ENCODE measurements at regions not wholly inside any gene's neighbourhood (a gene's known extent, or its start where the extent isn't known, plus 50 kb on each side); places are given as distances from the start of the nearest gene placed in this dataset.
"Not testable (repeated sequence)": the region's sequence is repeated elsewhere in the genome, so short reads cannot be mapped to it uniquely, and the experiment has no call there.

DNA sequence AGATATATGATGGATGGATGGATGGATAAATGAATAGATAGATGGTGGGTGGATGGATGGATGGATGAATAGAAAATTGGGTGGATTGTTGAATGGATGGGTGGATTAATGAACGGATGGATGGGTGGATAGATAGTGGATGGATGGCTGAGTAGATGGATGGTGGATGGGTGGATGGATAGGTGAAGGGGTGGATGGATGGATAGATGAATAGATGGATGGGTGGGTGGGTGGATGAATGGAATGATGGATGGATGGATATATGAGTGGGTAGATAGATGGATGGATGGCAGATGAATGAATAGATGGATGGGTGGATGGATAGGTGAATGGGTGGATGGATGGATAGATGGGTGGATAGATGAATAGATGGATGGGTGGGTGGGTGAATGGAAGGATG, 80.7 kb upstream of the NEDD9 start:
- DNase-seq (ENCODE audit: low read depth): no peak
- Histone ChIP-seq H3K27me3 (ENCODE audit: control insufficient read depth, insufficient read depth, low read length) (no peaks in the 10 kb centered on the region), H3K36me3 (ENCODE audit: control insufficient read depth, insufficient read depth, low read length) (no peaks in the 10 kb centered on the region), H3K4me3 (ENCODE audit: low read depth, low read length) (no peak overlapping the region)
- TF ChIP-seq, protein P1, sequence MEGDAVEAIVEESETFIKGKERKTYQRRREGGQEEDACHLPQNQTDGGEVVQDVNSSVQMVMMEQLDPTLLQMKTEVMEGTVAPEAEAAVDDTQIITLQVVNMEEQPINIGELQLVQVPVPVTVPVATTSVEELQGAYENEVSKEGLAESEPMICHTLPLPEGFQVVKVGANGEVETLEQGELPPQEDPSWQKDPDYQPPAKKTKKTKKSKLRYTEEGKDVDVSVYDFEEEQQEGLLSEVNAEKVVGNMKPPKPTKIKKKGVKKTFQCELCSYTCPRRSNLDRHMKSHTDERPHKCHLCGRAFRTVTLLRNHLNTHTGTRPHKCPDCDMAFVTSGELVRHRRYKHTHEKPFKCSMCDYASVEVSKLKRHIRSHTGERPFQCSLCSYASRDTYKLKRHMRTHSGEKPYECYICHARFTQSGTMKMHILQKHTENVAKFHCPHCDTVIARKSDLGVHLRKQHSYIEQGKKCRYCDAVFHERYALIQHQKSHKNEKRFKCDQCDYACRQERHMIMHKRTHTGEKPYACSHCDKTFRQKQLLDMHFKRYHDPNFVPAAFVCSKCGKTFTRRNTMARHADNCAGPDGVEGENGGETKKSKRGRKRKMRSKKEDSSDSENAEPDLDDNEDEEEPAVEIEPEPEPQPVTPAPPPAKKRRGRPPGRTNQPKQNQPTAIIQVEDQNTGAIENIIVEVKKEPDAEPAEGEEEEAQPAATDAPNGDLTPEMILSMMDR (IDR thresholded peaks at IDR 0.05; ENCODE audit: insufficient read depth, low read length, poor library complexity, severe bottlenecking): no peak

DNA sequence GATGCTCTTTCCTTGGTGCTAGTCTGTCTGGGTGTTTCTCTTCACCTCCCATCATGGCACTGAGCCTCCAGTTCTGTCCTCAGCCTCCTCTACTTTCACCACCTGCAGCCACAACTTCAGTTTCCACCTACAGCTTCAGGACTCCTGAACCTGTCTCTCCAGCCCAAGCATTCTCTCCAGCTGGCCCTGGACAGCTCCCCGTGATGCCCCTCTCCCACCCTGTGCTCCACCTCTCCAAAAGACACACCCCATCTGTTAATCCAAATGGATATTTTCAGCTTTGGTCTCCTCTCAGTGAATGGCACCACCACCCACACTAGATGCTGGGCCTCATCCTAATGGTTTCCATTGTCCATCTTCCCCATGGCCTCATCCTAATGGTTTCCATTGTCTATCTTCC, 79.5 kb upstream of the NEDD9 start:
- TF ChIP-seq, protein P1 (IDR thresholded peaks at IDR 0.05; ENCODE audit: insufficient read depth, low read length, poor library complexity, severe bottlenecking): no peak
- Histone ChIP-seq H3K27me3 (ENCODE audit: control insufficient read depth, insufficient read depth, low read length) (no peaks in the 10 kb centered on the region), H3K36me3 (ENCODE audit: control insufficient read depth, insufficient read depth, low read length) (no peaks in the 10 kb centered on the region), H3K4me3 (ENCODE audit: low read depth, low read length) (no peak overlapping the region)
- no peak for DNase-seq (ENCODE audit: low read depth)

DNA sequence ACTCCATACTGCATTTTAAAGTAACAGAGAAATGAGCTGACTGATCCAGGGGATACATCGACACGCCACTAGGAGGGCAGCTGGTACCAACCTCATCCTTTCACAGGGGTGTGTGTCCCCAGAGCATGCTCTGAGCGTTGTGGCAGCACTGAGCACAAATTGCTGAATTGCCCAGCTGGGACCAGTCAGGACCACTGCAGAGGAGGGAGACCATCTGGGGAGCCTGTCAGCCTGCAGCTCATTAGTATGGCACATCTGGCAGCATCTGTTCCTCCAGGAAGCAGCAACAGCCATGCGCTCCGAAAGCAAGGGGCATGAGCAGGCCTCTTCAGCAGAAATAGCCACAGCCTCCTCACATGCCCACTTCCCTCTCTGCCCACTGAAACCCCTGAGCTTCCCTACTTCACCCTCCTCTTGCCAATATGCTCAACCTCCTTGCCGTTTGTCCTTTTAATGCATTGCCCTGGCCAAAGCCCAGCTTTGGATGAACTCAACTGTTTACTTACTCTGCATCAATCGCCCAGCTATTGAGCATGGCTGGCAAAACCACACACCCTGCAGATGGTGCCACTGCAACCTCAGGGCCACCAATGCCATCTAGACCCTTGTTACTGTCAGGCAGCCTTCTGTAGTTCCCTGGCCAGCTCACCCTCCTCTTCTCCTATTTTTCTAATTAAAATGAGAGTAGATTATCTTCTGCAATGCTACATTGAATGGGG, 77.6 kb upstream of the NEDD9 start:
- DNase-seq (ENCODE audit: low read depth): no peak
- no peaks in the 10 kb centered on the region for H3K27me3 ChIP-seq (ENCODE audit: control insufficient read depth, insufficient read depth, low read length)
- no peak overlapping the region for H3K4me3 ChIP-seq (ENCODE audit: low read depth, low read length)
- no peaks in the 10 kb centered on the region for H3K36me3 ChIP-seq (ENCODE audit: control insufficient read depth, insufficient read depth, low read length)
- TF ChIP-seq, protein P1 (IDR thresholded peaks at IDR 0.05; ENCODE audit: insufficient read depth, low read length, poor library complexity, severe bottlenecking): no peak

DNA sequence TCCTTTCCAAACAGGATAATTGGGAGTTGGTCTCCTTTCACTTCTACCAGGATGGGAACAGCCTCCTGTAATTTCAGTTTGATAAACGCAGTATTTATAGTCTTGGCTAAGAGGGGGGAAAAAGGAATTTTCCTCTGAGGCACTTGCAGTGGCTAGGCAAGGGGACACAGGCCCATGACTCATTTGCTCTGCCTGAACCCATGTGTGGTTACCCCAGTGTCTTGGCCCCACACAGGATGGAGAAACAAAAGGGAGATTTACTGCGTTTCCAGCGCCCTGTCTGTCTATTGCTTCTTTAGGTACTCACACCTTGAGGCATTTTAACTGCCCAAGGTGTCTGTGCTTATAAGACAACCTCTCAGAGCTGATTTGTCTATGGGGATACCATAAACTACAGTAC, 74.8 kb upstream of the NEDD9 start:
- TF ChIP-seq, protein P1 (IDR thresholded peaks at IDR 0.05; ENCODE audit: insufficient read depth, low read length, poor library complexity, severe bottlenecking): no peak
- no peak overlapping the region for H3K4me3 ChIP-seq (ENCODE audit: low read depth, low read length)
- DNase-seq (ENCODE audit: low read depth): no peak
- H3K27me3 ChIP-seq (ENCODE audit: control insufficient read depth, insufficient read depth, low read length): no peaks in the 10 kb centered on the region
- H3K36me3 ChIP-seq (ENCODE audit: control insufficient read depth, insufficient read depth, low read length): no peaks in the 10 kb centered on the region

DNA sequence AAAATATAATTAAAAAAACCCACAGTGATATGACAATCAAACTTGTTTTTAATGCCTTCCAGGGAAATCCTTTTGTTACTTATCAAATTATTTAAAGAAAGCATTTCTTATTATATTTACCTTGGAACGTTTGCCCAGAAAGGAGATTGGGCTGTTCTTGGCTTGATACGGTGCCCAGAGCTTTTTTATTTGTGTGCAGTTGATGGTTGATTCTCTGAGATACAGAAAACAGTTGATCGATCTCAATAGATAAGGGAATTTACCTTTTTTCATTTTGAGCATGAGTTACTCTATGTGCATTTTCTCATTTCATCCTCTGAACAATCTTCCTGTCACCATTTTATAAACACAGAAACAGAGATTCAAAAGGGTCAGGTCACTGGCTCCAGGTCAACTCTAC, 72.5 kb upstream of the NEDD9 start:
- TF ChIP-seq, protein P1 (IDR thresholded peaks at IDR 0.05; ENCODE audit: insufficient read depth, low read length, poor library complexity, severe bottlenecking): no peak
- Histone ChIP-seq H3K4me3 (ENCODE audit: low read depth, low read length) (no peak overlapping the region), H3K36me3 (ENCODE audit: control insufficient read depth, insufficient read depth, low read length) (no peaks in the 10 kb centered on the region), H3K27me3 (ENCODE audit: control insufficient read depth, insufficient read depth, low read length) (no peaks in the 10 kb centered on the region)
- no peak for DNase-seq (ENCODE audit: low read depth)

DNA sequence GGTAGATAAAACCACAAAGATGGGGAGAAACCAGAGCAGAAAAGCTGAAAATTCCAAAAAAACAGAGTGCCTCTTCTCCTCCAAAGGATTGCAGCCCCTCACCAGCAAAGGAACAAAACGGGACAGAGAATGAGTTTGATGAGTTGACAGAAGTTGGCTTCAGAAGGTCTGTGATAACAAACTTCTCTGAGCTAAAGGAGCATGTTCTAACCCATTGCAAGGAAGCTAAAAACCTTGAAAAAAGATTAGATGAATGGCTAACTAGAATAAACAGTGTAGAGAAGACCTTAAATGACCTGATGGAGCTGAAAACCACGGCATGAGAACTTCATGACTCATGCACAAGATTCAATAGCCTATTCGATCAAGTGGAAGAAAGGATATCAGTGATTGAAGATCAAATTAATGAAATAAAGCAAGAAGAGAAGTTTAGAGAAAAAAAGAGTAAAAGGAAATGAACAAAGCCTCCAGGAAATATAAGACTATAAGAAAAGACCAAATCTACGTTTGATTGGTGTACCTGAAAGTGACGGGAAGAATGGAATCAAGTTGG, 67.5 kb upstream of the NEDD9 start:
- not testable (repeated sequence) for H3K4me3 ChIP-seq (ENCODE audit: low read depth, low read length); H3K27me3 ChIP-seq (ENCODE audit: control insufficient read depth, insufficient read depth, low read length); H3K36me3 ChIP-seq (ENCODE audit: control insufficient read depth, insufficient read depth, low read length); DNase-seq (ENCODE audit: low read depth)

DNA sequence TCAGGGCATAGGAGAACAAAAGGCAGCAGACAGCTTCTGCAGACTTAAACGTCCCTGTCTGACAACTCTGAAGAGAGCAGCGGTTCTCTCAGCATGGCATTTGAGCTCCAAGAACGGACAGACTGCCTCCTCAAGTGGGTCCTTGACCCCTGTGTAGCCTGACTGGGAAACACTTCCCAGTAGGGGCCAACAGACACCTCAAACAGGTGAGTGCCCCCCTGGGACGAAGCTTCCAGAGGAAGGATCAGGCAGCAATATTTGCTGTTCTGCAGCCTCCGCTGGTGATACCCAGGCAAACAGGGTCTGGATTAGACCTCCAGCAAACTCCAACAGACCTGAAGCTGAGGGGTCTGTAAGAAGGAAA, 66.9 kb upstream of the NEDD9 start:
- H3K27me3 ChIP-seq (ENCODE audit: control insufficient read depth, insufficient read depth, low read length); H3K36me3 ChIP-seq (ENCODE audit: control insufficient read depth, insufficient read depth, low read length); DNase-seq (ENCODE audit: low read depth); H3K4me3 ChIP-seq (ENCODE audit: low read depth, low read length): not testable (repeated sequence)
